Epithelial cell of esophagus (primary cell): ENCODE measurements at regions not wholly inside any gene's neighbourhood (a gene's known extent, or its start where the extent isn't known, plus 50 kb on each side); places are given as distances from the start of the nearest gene placed in this dataset.

Experiments
- DNase-seq: peaks from one replicate; pipeline ENCODE4 v3.0.0; 2010; ENCODE audit warnings: low read depth
- H3K4me3 ChIP-seq: 2 replicates; pipeline ENCODE4 v1.5.1; 2011; ENCODE audit warnings: mild to moderate bottlenecking, low read length, control low read depth
- CTCF ChIP-seq: IDR thresholded peaks from 2 replicates; pipeline ENCODE4 v1.5.1; 2011; ENCODE audit warnings: low read depth, mild to moderate bottlenecking, low read length, control low read depth, inconsistent platforms; ENCODE audit not compliant: insufficient read depth; ENCODE audit errors: missing control alignments

GRCh38 chr15:62841269-62841628 is 201.3 kb upstream of the TPM1 start:
- TF ChIP-seq CTCF: no peak
- no peak overlapping the region for H3K4me3 ChIP-seq
- DNase-seq: no peak

- no peak for TF ChIP-seq CTCF
- DNase-seq: no peak
- no peak overlapping the region for H3K4me3 ChIP-seq
Observed at GRCh38 chr15:62841891-62842559, 200.5 kb upstream of the TPM1 start.

GRCh38 chr15:62843311-62843710 is 199.2 kb upstream of the TPM1 start:
- H3K4me3 ChIP-seq: no peak overlapping the region
- TF ChIP-seq CTCF: no peak
- no peak for DNase-seq

- H3K4me3 ChIP-seq: no peak overlapping the region
- DNase-seq: no peak
- no peak for TF ChIP-seq CTCF
Observed at GRCh38 chr15:62844564-62845240, 197.8 kb upstream of the TPM1 start.

GRCh38 chr15:62845241-62846126 is 197.1 kb upstream of the TPM1 start:
- H3K4me3 ChIP-seq: no peak overlapping the region
- TF ChIP-seq CTCF: no peak
- DNase-seq: peak; percentile 14

- no peak for TF ChIP-seq CTCF
- no peak overlapping the region for H3K4me3 ChIP-seq
- DNase-seq: no peak
Observed at GRCh38 chr15:62846131-62846804, 196.3 kb upstream of the TPM1 start.
